Uterus (tissue), 3 donors: ENCODE measurements at regions not wholly inside any gene's neighbourhood (a gene's known extent, or its start where the extent isn't known, plus 50 kb on each side); places are given as distances from the start of the nearest gene placed in this dataset.

Source experiments
- DNase-seq, 2 donors: peaks; one replicate each; pipeline ENCODE4 v3.0.0-alpha.2; 2019 to 2020
- H3K27ac ChIP-seq, 2 donors: fragments of 200-600 bp; sonication (generic); 1 replicate in 1 of 2; 2 replicates in 1 of 2; pipeline ENCODE4 v1.5.1; 2016 to 2018
- H3K27me3 ChIP-seq, 2 donors: fragments of 200-600 bp; sonication (generic); one replicate each; pipeline ENCODE4 v1.5.1; 2018 to 2019; ENCODE audit warnings: control low read depth in 1 of 2
- H3K36me3 ChIP-seq, 2 donors: fragments of 200-600 bp; sonication (generic); one replicate each; pipeline ENCODE4 v1.5.1; 2019; ENCODE audit warnings: control low read depth in 1 of 2
- H3K4me1 ChIP-seq, 2 donors: fragments of 200-600 bp; sonication (generic); one replicate each; pipeline ENCODE4 v1.5.1; 2018 to 2019; ENCODE audit warnings: control low read depth in 1 of 2
- H3K4me3 ChIP-seq, 2 donors: fragments of 200-600 bp; sonication (generic); 1 replicate in 1 of 2; 2 replicates in 1 of 2; pipeline ENCODE4 v1.5.1; 2018 to 2019; ENCODE audit warnings: mild to moderate bottlenecking in 1 of 2
- H3K9me3 ChIP-seq, 2 donors: fragments of 200-600 bp; sonication (generic); one replicate each; pipeline ENCODE4 v1.5.1; 2019; ENCODE audit warnings: control low read depth in 1 of 2
- CTCF ChIP-seq, 4 experiments: fragments of 200-600 bp in 2 of 4; fragments of 450-650 bp in 2 of 4; sonication (generic) in 2 of 4; IDR thresholded peaks; one replicate each; pipeline ENCODE4 v1.5.1; 2016 to 2019; ENCODE audit warnings: antibody characterized with exemption in 4 of 4, mild to moderate bottlenecking in 2 of 4, moderate library complexity in 1 of 4
- POLR2A ChIP-seq, 2 donors: fragments of 450-650 bp; IDR thresholded peaks; one replicate each; pipeline ENCODE4 v1.6.1; 2016; ENCODE audit warnings: antibody characterized with exemption in 2 of 2, mild to moderate bottlenecking in 1 of 2, moderate library complexity in 1 of 2
- intact Hi-C: fragments of 100-400 bp; cut with DNase I; formaldehyde crosslinking; loops from one replicate; pipeline ENCODE4 v1.15.1; 2023; ENCODE audit warnings: low total_unique reads
- donor health status: DM: yes; HTN: yes; CAD: no.

GRCh38 chr9:135002802-135003201, 84.7 kb upstream of the OLFM1 start:
- TF ChIP-seq CTCF (IDR thresholded peaks at IDR 0.05) (no peak), POLR2A (IDR thresholded peaks at IDR 0.05) (no peak)
- Histone ChIP-seq H3K27ac (no peak overlapping the region), H3K36me3 (no peaks in the 10 kb centered on the region), H3K9me3 (no peaks in the 10 kb centered on the region), H3K4me3 (no peak overlapping the region), H3K4me1 (no peaks in the 10 kb centered on the region), H3K27me3 (no peaks in the 10 kb centered on the region)
- DNase-seq: no peak
- intact Hi-C loops: no loop called here

- TF ChIP-seq CTCF (IDR thresholded peaks at IDR 0.05) (no peak), POLR2A (IDR thresholded peaks at IDR 0.05) (no peak)
- DNase-seq: no peak
- H3K36me3 ChIP-seq: no peaks in the 10 kb centered on the region
- H3K27ac ChIP-seq: no peak overlapping the region
- H3K27me3 ChIP-seq: no peaks in the 10 kb centered on the region
- no peak overlapping the region for H3K4me3 ChIP-seq
- intact Hi-C loops: no loop called here
- H3K9me3 ChIP-seq: no peaks in the 10 kb centered on the region
- no peaks in the 10 kb centered on the region for H3K4me1 ChIP-seq
Observed at GRCh38 chr9:135004772-135005171, 82.7 kb upstream of the OLFM1 start.

- no peak for TF ChIP-seq POLR2A (IDR thresholded peaks at IDR 0.05)
- Histone ChIP-seq H3K27me3 (no peaks in the 10 kb centered on the region), H3K36me3 (no peaks in the 10 kb centered on the region), H3K27ac (no peak overlapping the region), H3K4me3 (no peak overlapping the region), H3K9me3 (no peaks in the 10 kb centered on the region), H3K4me1 (no peaks in the 10 kb centered on the region)
- no peak for DNase-seq
- intact Hi-C loops: no loop called here
Observed at GRCh38 chr9:135006911-135007570, 80.4 kb upstream of the OLFM1 start.

- Histone ChIP-seq H3K4me3 (no peak overlapping the region), H3K27me3 (no peaks in the 10 kb centered on the region), H3K36me3 (no peaks in the 10 kb centered on the region), H3K4me1 (no peaks in the 10 kb centered on the region), H3K27ac (no peak overlapping the region), H3K9me3 (no peaks in the 10 kb centered on the region)
- no peak for TF ChIP-seq CTCF (IDR thresholded peaks at IDR 0.05)
- no peak for TF ChIP-seq POLR2A (IDR thresholded peaks at IDR 0.05)
- DNase-seq: no peak
- intact Hi-C loops: no loop called here
Observed at GRCh38 chr9:135007601-135008000, 79.9 kb upstream of the OLFM1 start.

GRCh38 chr9:135008416-135008815, 79.1 kb upstream of the OLFM1 start:
- H3K36me3 ChIP-seq: no peaks in the 10 kb centered on the region
- H3K27me3 ChIP-seq: no peaks in the 10 kb centered on the region
- intact Hi-C loops: no loop called here
- no peak for DNase-seq
- H3K27ac ChIP-seq: no peak overlapping the region
- no peak for TF ChIP-seq POLR2A (IDR thresholded peaks at IDR 0.05)
- no peak for TF ChIP-seq CTCF (IDR thresholded peaks at IDR 0.05)
- no peaks in the 10 kb centered on the region for H3K9me3 ChIP-seq
- H3K4me1 ChIP-seq: no peaks in the 10 kb centered on the region
- no peak overlapping the region for H3K4me3 ChIP-seq
